Adrenal gland (tissue), 5 donors: ENCODE measurements at regions not wholly inside any gene's neighbourhood (a gene's known extent, or its start where the extent isn't known, plus 50 kb on each side); places are given as distances from the start of the nearest gene placed in this dataset.

Experiments
- CTCF ChIP-seq, 6 experiments: fragments of 450-650 bp in 4 of 6; fragments of 200-600 bp in 2 of 6; sonication (generic) in 1 of 6; IDR thresholded peaks; 1 replicate in 5 of 6; 2 replicates in 1 of 6; pipeline versions ENCODE4 v1.5.1 to v1.8.0; 2016 to 2021; ENCODE audit warnings: antibody characterized with exemption in 6 of 6, mild to moderate bottlenecking in 2 of 6, moderate library complexity in 1 of 6
- POLR2A ChIP-seq, 2 donors: fragments of 450-650 bp; IDR thresholded peaks; one replicate each; pipeline ENCODE4 v1.6.1; 2017; ENCODE audit warnings: antibody characterized with exemption in 2 of 2, mild to moderate bottlenecking in 2 of 2, moderate library complexity in 1 of 2
- donor health status: DM: no; HTN: no; CAD: no.

- TF ChIP-seq POLR2A (IDR thresholded peaks at IDR 0.05) = no peak
- TF ChIP-seq CTCF (IDR thresholded peaks at IDR 0.05) = no peak
Observed at GRCh38 chr20:60634491-60635172, 617.4 kb upstream of the CDH4 start.
